GM18867 (cell line): ENCODE measurements at regions not wholly inside any gene's neighbourhood (a gene's known extent, or its start where the extent isn't known, plus 50 kb on each side); places are given as distances from the start of the nearest gene placed in this dataset.
A peak's percentile ranks its signal among the peaks of the same experiment; 100 is the strongest.
"Not testable (repeated sequence)": the region's sequence is repeated elsewhere in the genome, so short reads cannot be mapped to it uniquely, and the experiment has no call there.

Source experiments
- ATAC-seq: cut with Tn5 transposase; IDR thresholded peaks from one replicate; pipeline ENCODE4 v1.9.1; 2021; ENCODE audit warnings: mild to moderate bottlenecking, moderate library complexity; ENCODE audit not compliant: unreplicated experiment

GRCh38 chr4:146124023-146124680 is 51.4 kb upstream of the LSM6 start:
- peak; percentile 86 for ATAC-seq

- peak; percentile 36 for ATAC-seq
Measured at GRCh38 chr4:146123231-146123630, 52.3 kb upstream of the LSM6 start.

- no peak for ATAC-seq
Measured at GRCh38 chr4:146122398-146122797, 53.1 kb upstream of the LSM6 start.

- no peak for ATAC-seq
Measured at GRCh38 chr4:146121757-146122156, 53.8 kb upstream of the LSM6 start.

GRCh38 chr4:146119845-146120404 is 55.6 kb upstream of the LSM6 start:
- no peak for ATAC-seq

DNA sequence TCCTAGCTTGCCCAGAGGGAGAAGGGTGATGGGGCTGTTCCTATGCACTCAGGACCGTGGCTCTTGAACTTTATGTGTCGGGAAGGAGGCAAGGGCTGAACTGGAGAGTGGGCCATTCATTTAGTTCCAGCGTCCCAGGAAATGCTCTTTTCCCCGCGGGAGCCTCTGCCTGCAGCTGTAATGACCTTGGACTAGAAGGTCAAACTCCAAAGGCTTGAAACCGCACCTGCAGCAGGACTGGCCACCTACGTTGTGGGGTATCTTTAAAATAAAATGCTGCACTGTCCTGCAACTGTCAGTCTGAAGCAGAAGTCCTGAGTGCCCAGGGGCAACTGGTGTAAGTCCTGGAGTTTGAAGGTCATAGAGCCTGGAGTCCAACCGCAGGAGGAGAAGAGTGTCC is 61.5 kb upstream of the LSM6 start:
- ATAC-seq, result no peak

GRCh38 chr4:146113171-146113570 is 62.3 kb upstream of the LSM6 start:
- ATAC-seq, result no peak

- peak; percentile 59 for ATAC-seq
Measured at GRCh38 chr4:146112389-146112788, 63.1 kb upstream of the LSM6 start.

DNA sequence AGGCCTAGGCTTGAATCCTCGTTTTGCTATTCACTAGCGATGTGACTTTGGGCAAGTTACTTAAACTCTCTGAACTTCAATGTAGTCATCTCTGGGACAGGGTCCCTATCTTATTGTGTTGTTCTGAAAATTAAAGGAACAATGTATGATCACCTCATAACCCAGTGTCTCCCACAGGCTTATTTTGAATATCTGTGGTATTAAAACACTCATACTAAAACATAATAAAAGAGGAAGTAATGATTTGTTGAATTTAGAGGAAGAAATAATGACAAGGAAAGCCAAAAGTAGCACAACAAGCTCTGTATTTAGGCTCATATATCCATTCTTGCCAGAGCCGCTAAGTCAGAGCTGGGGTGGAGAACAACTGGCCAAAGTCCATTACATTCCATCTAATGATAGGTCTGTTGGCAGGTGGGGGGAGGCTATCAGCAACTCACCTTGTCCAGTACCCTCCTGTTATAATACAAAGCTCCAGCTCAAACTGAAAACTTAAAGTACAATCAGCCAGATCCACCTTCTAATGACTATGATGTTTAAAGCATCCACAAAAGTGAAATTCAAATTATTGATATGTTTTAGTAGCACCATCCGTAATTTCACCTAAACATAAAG is 64.5 kb upstream of the LSM6 start:
- ATAC-seq, result peak; percentile 46

DNA sequence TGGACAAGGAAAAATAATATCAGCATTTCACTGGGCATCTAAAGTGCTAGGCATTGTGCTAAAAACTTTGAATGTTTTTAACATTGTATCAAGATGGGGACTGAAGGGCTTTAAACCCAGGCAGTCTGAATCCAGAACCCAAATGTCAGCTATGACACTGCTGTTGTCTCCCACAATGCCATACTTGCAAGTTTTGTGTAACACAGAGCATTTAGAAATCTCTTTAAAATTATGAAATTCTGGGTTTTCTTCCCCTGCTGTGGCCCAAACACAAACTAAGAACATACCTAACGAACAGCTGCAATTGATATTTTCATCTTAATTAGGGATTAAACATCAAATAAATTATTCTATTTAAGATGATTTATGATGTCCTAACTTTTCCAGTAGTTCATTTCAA is 66.8 kb upstream of the LSM6 start:
- ATAC-seq, result no peak

- no peak for ATAC-seq
Measured at GRCh38 chr4:146107587-146108240, 67.8 kb upstream of the LSM6 start.

DNA sequence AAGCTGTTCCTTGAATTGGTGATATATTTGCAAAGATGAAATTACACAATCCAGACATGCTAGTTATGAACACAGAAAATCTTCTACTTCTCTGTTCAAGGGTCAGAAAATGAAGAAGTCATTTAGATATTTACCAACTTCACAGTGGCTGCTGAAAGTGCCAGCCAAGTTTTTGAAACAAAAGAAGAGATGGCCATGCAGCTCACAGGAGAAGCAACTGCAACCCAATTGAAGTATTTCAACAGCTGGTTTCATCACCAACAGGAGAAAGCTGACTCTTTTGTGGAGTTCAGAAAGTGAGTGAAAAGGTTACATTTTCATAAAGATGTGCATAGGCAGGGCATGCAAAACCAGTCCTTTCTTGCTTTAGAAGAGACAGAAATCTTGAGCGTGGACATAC is 70.1 kb upstream of the LSM6 start:
- ATAC-seq, result peak; percentile 70

DNA sequence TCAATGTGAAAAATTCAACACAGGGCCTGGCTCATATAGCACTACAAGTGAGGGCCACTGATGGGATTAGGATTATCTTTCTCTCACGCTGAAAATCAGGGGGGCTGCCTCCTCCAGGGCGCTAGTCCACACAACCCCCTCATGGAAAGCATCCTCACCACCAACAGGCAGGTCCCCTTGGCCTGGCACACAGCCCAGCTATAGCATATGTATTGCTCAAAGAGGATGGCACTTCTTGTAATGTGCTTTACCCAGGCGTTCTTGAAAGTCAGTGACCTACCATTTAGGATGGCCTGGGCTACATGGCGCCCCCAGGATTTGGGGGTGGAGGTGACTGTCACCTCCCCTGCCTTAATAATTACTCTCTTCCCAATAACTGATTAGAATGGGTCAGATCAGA is 71.0 kb upstream of the LSM6 start:
- ATAC-seq, result no peak

DNA sequence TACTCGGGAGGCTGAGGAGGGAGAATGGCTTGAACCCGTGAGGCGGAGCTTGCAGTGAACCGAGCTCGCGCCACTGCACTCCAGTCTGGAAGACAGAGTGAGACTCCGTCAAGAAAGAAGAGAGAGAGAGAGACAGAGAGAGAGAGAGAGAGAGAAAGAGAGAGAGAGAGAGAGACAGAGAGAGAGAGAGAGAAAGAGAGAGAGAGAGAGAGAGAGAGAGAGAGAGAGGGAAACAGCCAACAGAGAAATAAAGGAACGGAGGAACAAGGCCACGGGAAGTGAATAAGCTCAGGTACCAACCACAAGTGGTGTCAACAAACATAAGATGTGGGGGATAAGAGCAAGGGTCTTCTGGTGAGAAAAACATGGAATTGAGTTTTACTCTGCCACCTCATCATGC is 71.5 kb upstream of the LSM6 start:
- not testable (repeated sequence) for ATAC-seq

- ATAC-seq, result peak; percentile 22
Measured at GRCh38 chr4:146099585-146099984, 75.9 kb upstream of the LSM6 start.

- peak; percentile 68 for ATAC-seq
Measured at GRCh38 chr4:146098978-146099377, 76.5 kb upstream of the LSM6 start.

DNA sequence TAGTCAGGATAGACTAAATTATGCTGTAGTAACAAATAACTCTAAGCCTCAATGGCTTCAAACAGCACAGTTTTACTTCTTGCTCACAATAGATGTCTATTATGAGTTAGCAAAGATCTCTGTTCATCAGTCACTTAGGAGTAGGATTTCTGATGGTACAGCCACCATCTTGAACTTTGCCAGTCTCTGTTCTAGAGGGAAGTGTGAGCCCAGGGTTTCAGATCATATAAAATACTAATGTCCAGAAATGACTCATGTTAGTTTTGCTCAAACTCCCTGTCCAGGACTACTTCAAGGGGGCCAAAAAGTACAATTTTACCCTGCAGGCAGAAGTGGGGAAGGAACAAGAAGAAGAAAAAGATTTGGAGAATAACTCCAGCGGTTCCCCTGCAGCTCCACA is 77.1 kb upstream of the LSM6 start:
- ATAC-seq, result peak; percentile 78

- no peak for ATAC-seq
Measured at GRCh38 chr4:146096371-146096770, 79.1 kb upstream of the LSM6 start.

DNA sequence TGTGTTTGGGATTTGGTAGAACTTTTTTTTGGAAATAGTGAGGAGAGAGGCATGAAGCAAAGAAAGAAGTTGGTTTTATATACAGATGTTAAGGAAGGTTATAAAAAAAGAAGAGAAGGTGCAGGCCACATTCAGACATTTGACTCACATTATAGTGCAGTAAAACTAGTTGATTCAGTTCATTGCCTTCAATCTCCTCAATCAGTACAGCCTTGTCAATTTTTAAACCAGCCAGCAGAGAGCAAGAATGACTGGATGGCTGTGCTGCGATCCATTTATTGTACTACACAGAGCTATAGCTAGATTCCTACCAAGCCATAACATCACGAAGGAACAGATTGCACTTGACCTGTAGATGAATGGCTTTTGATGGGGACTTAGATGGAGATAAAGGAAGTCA is 79.7 kb upstream of the LSM6 start:
- ATAC-seq, result no peak

DNA sequence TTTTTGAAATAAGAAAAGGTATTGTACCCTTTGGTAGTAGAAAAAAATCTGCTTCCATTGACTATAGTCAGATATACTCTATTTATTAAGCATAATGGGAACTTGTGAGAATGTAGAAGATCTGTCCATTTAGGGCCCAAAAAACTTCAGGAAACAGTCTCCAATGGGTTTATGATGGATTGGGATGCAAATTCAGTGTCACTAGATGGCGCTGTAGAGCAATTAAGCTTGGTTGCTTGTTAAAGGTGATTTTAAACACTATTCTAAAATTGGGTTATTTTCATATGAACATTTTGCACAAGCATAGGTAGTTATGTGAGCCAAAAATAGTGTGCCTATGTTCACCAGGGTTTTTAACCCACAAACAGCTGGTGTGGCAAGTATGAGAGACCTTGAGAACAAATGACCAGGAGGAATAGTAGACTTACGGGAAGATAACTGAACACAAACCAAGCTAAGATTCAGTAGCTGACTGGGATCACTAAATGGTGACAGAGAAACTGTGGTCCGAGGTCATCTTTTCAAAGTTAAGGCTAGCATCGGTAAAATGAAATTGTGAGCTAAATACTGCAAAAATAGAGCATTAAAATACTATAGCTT is 80.3 kb upstream of the LSM6 start:
- no peak for ATAC-seq

- ATAC-seq, result no peak
Measured at GRCh38 chr4:146088690-146089089, 86.8 kb upstream of the LSM6 start.

GRCh38 chr4:146087856-146088255 is 87.7 kb upstream of the LSM6 start:
- ATAC-seq, result no peak
